Neural cell (in vitro differentiated cells): ENCODE measurements at regions not wholly inside any gene's neighbourhood (a gene's known extent, or its start where the extent isn't known, plus 50 kb on each side); places are given as distances from the start of the nearest gene placed in this dataset.

Experiments used
- H2AFZ ChIP-seq: fragments of 200-600, 300-800 bp; sonication (generic), shearing (Covaris generic); 2 replicates; pipeline ENCODE4 v1.6.0; 2014; ENCODE audit warnings: low read depth, mild to moderate bottlenecking, antibody characterized with exemption, low read length, moderate library complexity
- H3F3A ChIP-seq: fragments of 200-600 bp; shearing (Covaris generic); 2 replicates; pipeline ENCODE4 v1.6.1; 2016; ENCODE audit warnings: mild to moderate bottlenecking, moderate library complexity, mixed read lengths, antibody characterized with exemption, low read length; ENCODE audit not compliant: insufficient read depth, poor library complexity, severe bottlenecking
- H3K27ac ChIP-seq: fragments of 200-600, 300-800 bp; sonication (generic), shearing (Covaris generic); 2 replicates; pipeline ENCODE4 v1.5.1; 2014; ENCODE audit warnings: mild to moderate bottlenecking, low read length, moderate library complexity
- H3K27me3 ChIP-seq: fragments of 300-800, 200-600 bp; sonication (generic), shearing (Covaris generic); 2 replicates; pipeline ENCODE4 v1.6.0; 2014; ENCODE audit warnings: mild to moderate bottlenecking, low read depth, low read length, moderate library complexity; ENCODE audit not compliant: insufficient read depth
- H3K36me3 ChIP-seq: fragments of 300-800, 200-600 bp; sonication (generic), shearing (Covaris generic); 2 replicates; pipeline ENCODE4 v1.5.1; 2014; ENCODE audit warnings: mild to moderate bottlenecking, antibody characterized with exemption, low read length, moderate library complexity; ENCODE audit not compliant: insufficient read depth
- H3K4me2 ChIP-seq: fragments of 300-800, 200-600 bp; sonication (generic), shearing (Covaris generic); 2 replicates; pipeline ENCODE4 v1.6.0; 2014; ENCODE audit warnings: mild to moderate bottlenecking, low read length
- H3K4me3 ChIP-seq: fragments of 300-800, 200-600 bp; sonication (generic), shearing (Covaris generic); 2 replicates; pipeline ENCODE4 v1.5.1; 2014; ENCODE audit warnings: mild to moderate bottlenecking, low read length, moderate library complexity
- H3K79me2 ChIP-seq: fragments of 200-600 bp; shearing (Covaris generic); replicated peaks from 2 replicates; pipeline ENCODE4 v1.6.0; 2014; ENCODE audit warnings: mild to moderate bottlenecking, low read length, moderate library complexity; ENCODE audit not compliant: insufficient read depth
- H3K9ac ChIP-seq: fragments of 300-800, 200-600 bp; sonication (generic), shearing (Covaris generic); 2 replicates; pipeline ENCODE4 v1.6.1; 2016; ENCODE audit warnings: mild to moderate bottlenecking, low read length, mixed read lengths
- H3K9me2 ChIP-seq: fragments of 200-600 bp; shearing (Covaris generic); 2 replicates; pipeline ENCODE4 v1.6.1; 2016; ENCODE audit warnings: mild to moderate bottlenecking, low read length, mixed read lengths; ENCODE audit not compliant: insufficient read depth
- H3K9me3 ChIP-seq: fragments of 200-600, 300-800 bp; sonication (generic), shearing (Covaris generic); 2 replicates; pipeline ENCODE4 v1.6.1; 2016; ENCODE audit warnings: mild to moderate bottlenecking, mixed run types, low read length, moderate library complexity, mixed read lengths
- H4K20me1 ChIP-seq: fragments of 200-600 bp; shearing (Covaris generic); 2 replicates; pipeline ENCODE4 v1.6.1; 2016; ENCODE audit warnings: mild to moderate bottlenecking, mixed run types; ENCODE audit not compliant: insufficient read depth
- EP300 ChIP-seq: fragments of 450-650 bp; conservative IDR thresholded peaks from 2 replicates; pipeline ENCODE4 v1.6.1; 2014; ENCODE audit warnings: antibody characterized with exemption, mild to moderate bottlenecking, moderate library complexity; ENCODE audit not compliant: poor library complexity, severe bottlenecking
- EZH2 ChIP-seq: fragments of 200-600, 300-800 bp; shearing (Covaris generic), sonication (generic); IDR thresholded peaks from 2 replicates; pipeline ENCODE4 v1.6.1; 2014; ENCODE audit warnings: antibody characterized with exemption, low read length, borderline replicate concordance, mild to moderate bottlenecking; ENCODE audit not compliant: insufficient read depth, poor library complexity, severe bottlenecking
- MXI1 ChIP-seq: fragments of 450-650 bp; conservative IDR thresholded peaks from 2 replicates; pipeline ENCODE4 v1.6.1; 2014; ENCODE audit warnings: antibody characterized with exemption, mild to moderate bottlenecking; ENCODE audit not compliant: poor library complexity, severe bottlenecking
- POLR2AphosphoS5 ChIP-seq: IDR thresholded peaks from 2 replicates; pipeline ENCODE4 v1.6.1; 2012
- RAD21 ChIP-seq: fragments of 450-650 bp; conservative IDR thresholded peaks from 2 replicates; pipeline ENCODE4 v1.6.1; 2014; ENCODE audit warnings: antibody characterized with exemption, mild to moderate bottlenecking, moderate library complexity
- SMC3 ChIP-seq: fragments of 450-650 bp; conservative IDR thresholded peaks from 2 replicates; pipeline ENCODE4 v1.6.1; 2014; ENCODE audit warnings: antibody characterized with exemption, mild to moderate bottlenecking, moderate library complexity; ENCODE audit not compliant: poor library complexity
- TAF1 ChIP-seq: IDR thresholded peaks from 2 replicates; pipeline ENCODE4 v1.6.1; 2012; ENCODE audit warnings: low read depth
- TF ChIP-seq, protein P1 (sequence below): fragments of 450-650 bp; IDR thresholded peaks from 2 replicates; pipeline ENCODE4 v1.5.1; 2014; ENCODE audit warnings: antibody characterized with exemption, mild to moderate bottlenecking, moderate library complexity; ENCODE audit not compliant: poor library complexity, severe bottlenecking
- TF ChIP-seq, protein P2 (sequence below): IDR thresholded peaks from 2 replicates; pipeline ENCODE4 v1.6.1; 2012; ENCODE audit warnings: borderline replicate concordance

GRCh38 chr17:33679595-33679994, 386.5 kb upstream of the ASIC2 start (continued):
- no peak for TF ChIP-seq TAF1

GRCh38 chr17:33680472-33680871, 387.4 kb upstream of the ASIC2 start:
- H3K9me3 ChIP-seq: no peaks in the 10 kb centered on the region
- no peaks in the 10 kb centered on the region for H3K27me3 ChIP-seq
- no peak overlapping the region for H3K4me2 ChIP-seq
- H3K9me2 ChIP-seq: no peaks in the 10 kb centered on the region
- TF ChIP-seq, protein P1, sequence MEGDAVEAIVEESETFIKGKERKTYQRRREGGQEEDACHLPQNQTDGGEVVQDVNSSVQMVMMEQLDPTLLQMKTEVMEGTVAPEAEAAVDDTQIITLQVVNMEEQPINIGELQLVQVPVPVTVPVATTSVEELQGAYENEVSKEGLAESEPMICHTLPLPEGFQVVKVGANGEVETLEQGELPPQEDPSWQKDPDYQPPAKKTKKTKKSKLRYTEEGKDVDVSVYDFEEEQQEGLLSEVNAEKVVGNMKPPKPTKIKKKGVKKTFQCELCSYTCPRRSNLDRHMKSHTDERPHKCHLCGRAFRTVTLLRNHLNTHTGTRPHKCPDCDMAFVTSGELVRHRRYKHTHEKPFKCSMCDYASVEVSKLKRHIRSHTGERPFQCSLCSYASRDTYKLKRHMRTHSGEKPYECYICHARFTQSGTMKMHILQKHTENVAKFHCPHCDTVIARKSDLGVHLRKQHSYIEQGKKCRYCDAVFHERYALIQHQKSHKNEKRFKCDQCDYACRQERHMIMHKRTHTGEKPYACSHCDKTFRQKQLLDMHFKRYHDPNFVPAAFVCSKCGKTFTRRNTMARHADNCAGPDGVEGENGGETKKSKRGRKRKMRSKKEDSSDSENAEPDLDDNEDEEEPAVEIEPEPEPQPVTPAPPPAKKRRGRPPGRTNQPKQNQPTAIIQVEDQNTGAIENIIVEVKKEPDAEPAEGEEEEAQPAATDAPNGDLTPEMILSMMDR: no peak
- TF ChIP-seq SMC3 (no peak), RAD21 (no peak), TAF1 (no peak), EZH2 (no peak), MXI1 (no peak), EP300 (no peak), POLR2AphosphoS5 (no peak)
- TF ChIP-seq, protein P2, sequence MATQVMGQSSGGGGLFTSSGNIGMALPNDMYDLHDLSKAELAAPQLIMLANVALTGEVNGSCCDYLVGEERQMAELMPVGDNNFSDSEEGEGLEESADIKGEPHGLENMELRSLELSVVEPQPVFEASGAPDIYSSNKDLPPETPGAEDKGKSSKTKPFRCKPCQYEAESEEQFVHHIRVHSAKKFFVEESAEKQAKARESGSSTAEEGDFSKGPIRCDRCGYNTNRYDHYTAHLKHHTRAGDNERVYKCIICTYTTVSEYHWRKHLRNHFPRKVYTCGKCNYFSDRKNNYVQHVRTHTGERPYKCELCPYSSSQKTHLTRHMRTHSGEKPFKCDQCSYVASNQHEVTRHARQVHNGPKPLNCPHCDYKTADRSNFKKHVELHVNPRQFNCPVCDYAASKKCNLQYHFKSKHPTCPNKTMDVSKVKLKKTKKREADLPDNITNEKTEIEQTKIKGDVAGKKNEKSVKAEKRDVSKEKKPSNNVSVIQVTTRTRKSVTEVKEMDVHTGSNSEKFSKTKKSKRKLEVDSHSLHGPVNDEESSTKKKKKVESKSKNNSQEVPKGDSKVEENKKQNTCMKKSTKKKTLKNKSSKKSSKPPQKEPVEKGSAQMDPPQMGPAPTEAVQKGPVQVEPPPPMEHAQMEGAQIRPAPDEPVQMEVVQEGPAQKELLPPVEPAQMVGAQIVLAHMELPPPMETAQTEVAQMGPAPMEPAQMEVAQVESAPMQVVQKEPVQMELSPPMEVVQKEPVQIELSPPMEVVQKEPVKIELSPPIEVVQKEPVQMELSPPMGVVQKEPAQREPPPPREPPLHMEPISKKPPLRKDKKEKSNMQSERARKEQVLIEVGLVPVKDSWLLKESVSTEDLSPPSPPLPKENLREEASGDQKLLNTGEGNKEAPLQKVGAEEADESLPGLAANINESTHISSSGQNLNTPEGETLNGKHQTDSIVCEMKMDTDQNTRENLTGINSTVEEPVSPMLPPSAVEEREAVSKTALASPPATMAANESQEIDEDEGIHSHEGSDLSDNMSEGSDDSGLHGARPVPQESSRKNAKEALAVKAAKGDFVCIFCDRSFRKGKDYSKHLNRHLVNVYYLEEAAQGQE: no peak
- no peaks in the 10 kb centered on the region for H3F3A ChIP-seq
- H3K4me3 ChIP-seq: no peak overlapping the region
- no peaks in the 10 kb centered on the region for H3K79me2 ChIP-seq
- no peaks in the 10 kb centered on the region for H4K20me1 ChIP-seq
- no peaks in the 10 kb centered on the region for H3K36me3 ChIP-seq
- H2AFZ ChIP-seq: no peak overlapping the region
- H3K9ac ChIP-seq: no peak overlapping the region
- no peak overlapping the region for H3K27ac ChIP-seq

DNA sequence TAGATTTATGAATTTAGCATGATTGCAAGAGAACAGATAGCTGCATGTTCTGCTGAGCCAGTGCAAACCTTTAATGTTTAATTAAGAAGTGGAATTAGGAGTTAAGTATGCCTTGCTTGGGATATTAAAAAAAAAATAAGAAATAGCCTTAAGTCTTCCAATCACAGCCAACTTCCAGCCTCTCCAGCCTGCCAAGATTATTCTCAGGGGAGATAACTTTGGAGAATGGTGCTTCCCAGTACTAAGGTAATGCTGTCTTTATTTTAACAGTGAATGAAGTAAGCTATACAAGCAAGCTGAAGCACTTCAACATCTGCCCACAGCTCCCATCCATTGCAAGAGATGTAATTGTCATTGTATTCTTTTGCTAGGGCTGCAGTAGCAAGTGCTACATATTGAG, 389.5 kb upstream of the ASIC2 start:
- Histone ChIP-seq H3K27ac (no peak overlapping the region), H3K9me2 (no peaks in the 10 kb centered on the region), H3K36me3 (no peaks in the 10 kb centered on the region), H3K4me2 (no peak overlapping the region), H2AFZ (no peak overlapping the region), H3K9ac (no peak overlapping the region), H3F3A (no peaks in the 10 kb centered on the region), H3K27me3 (no peaks in the 10 kb centered on the region), H3K9me3 (no peaks in the 10 kb centered on the region), H3K4me3 (no peak overlapping the region), H4K20me1 (no peaks in the 10 kb centered on the region), H3K79me2 (no peaks in the 10 kb centered on the region)
- no peak for TF ChIP-seq RAD21
- TF ChIP-seq, protein P2: no peak
- no peak for TF ChIP-seq EZH2
- TF ChIP-seq, protein P1: no peak
- no peak for TF ChIP-seq SMC3
- no peak for TF ChIP-seq EP300
- TF ChIP-seq TAF1: no peak
- no peak for TF ChIP-seq MXI1
- TF ChIP-seq POLR2AphosphoS5: no peak
